Astrocyte (in vitro differentiated cells and primary cell): ENCODE measurements at regions not wholly inside any gene's neighbourhood (a gene's known extent, or its start where the extent isn't known, plus 50 kb on each side); places are given as distances from the start of the nearest gene placed in this dataset.

Experiments used
- EZH2 ChIP-seq: IDR thresholded peaks from 2 replicates; pipeline ENCODE4 v1.6.1; 2012; ENCODE audit warnings: mild to moderate bottlenecking, low read length, inconsistent platforms; ENCODE audit not compliant: insufficient read depth
- TF ChIP-seq, protein P1 (sequence below): IDR thresholded peaks from 2 replicates; pipeline ENCODE4 v1.5.1; 2011; ENCODE audit warnings: low read depth, mild to moderate bottlenecking, inconsistent platforms, low read length, moderate library complexity; ENCODE audit not compliant: insufficient read depth

DNA sequence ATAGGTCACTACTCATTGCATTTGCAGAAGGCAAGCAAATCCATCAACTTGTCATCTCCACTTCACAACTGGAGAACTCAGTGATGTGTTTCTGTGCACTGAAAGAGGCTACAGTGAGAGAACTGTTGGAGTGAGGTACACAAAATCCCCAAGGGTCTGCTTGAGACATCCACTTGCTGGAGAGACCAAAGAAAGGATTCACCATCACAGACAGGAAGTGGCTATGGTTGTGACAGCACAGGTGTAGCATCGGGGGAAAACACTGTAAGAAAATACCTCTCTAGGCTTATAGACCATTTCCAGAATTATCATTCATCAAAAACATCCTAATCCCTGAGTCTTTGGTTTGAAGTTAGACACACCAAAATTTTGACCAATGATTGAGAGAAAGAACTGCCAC is 201.3 kb upstream of the OR4E1 start:
- TF ChIP-seq, protein P1, sequence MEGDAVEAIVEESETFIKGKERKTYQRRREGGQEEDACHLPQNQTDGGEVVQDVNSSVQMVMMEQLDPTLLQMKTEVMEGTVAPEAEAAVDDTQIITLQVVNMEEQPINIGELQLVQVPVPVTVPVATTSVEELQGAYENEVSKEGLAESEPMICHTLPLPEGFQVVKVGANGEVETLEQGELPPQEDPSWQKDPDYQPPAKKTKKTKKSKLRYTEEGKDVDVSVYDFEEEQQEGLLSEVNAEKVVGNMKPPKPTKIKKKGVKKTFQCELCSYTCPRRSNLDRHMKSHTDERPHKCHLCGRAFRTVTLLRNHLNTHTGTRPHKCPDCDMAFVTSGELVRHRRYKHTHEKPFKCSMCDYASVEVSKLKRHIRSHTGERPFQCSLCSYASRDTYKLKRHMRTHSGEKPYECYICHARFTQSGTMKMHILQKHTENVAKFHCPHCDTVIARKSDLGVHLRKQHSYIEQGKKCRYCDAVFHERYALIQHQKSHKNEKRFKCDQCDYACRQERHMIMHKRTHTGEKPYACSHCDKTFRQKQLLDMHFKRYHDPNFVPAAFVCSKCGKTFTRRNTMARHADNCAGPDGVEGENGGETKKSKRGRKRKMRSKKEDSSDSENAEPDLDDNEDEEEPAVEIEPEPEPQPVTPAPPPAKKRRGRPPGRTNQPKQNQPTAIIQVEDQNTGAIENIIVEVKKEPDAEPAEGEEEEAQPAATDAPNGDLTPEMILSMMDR, result no peak
- TF ChIP-seq EZH2, result no peak
